GM18502 (cell line): ENCODE measurements at regions not wholly inside any gene's neighbourhood (a gene's known extent, or its start where the extent isn't known, plus 50 kb on each side); places are given as distances from the start of the nearest gene placed in this dataset.

Experiments
- ATAC-seq: cut with Tn5 transposase; IDR thresholded peaks from one replicate; pipeline ENCODE4 v1.9.1; 2021; ENCODE audit warnings: mild to moderate bottlenecking; ENCODE audit not compliant: unreplicated experiment, poor library complexity

DNA sequence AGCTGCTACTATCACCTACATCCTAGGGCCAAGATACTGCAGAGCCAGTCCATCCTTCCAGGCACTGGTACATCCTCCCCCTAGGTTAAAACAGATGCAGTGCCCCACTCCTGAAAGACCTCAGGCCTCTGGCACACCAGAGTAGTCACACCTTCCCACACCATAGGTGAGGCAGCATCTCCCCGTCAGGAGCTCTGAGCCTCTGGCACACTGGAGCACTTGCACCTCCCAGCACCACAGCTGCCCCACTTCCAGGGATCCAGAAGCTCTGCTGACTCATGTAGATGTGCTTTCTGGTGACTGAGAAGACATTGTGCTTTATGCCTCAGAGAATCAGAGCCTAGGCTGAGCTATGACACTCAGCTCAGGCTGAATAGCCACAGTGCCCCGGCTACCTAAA, 138.4 kb upstream of the COL3A1 start:
- ATAC-seq: no peak

DNA sequence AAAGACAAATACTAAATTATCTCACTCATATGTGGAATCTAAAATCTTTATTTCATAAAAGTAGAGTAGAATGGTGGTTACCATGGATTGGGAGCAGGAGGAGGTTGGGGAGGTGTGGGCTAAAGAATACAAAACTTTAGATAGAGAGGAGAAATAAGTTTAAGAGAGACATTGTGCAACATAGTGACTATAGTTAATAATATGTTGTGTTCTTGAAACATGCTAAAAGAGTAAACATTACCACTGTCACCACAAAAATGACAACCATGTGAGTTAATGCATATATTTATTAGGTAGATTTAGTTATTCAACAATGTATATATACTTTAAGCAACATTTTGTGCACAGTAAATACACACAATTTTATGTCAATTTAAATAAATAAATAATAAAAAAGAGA, 128.5 kb upstream of the COL3A1 start:
- ATAC-seq: no peak

DNA sequence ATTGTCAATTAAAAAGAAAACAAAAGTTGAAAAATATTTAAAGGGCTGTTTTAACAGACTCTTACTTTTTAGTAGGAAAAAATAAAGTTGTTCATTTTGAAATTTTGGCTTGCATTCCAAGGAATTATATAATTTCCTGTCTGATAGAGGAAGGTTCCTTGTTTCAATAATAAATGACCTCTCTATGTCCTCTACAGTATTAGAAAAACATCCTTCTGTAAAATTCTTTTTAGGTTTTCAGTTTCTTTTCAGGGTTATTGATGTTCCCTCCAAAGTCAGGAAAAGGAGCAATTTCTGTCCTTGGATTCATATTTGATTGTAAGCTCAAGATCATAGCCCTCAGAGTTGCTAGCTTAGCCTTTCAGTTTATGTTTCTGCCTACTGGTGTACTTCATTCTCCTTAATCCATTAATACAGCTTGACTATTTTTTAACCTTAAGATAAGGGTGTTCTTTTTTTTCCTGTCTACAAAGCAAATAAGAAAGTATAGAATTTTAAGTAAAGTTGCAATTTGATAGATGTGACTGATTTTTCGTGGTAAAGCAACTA, 125.2 kb upstream of the COL3A1 start:
- no peak for ATAC-seq

DNA sequence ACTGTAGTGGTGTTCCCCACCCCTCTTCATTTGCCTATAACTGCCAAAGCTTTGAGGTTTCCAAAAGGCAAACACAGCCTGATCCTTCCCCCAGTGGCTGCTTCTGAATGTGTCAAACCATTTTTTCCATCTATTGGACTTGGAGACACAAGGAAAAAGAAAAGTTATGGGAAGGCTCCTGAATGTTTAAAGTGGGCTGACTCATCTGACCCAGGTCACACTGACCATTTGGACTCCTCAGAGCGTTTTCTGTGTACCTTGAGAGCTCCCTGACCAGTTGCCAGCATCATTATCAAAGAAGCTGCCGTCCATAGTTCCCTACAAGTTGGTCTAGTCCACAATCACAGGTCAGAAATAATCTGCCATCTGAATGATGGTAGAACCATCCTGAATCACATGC, 123.4 kb upstream of the COL3A1 start:
- no peak for ATAC-seq

DNA sequence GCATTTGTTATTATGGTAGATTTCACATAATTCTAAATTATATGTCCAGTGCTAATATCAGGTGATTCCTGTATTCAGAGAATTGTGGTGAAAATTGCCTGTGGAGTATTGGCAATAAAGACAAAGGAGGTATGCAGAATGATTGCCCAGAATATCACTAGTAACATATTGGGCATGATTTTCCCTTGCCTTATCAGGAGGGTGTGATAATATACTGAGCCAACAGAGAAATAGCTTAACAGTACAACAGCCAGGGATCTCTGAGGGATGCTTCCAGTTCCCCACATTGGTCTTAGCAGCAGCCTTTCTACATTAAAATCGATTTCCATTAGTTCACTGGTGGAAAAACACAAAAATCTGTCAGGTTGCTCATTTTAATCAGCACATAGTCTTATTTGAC, 122.9 kb upstream of the COL3A1 start:
- ATAC-seq: no peak

DNA sequence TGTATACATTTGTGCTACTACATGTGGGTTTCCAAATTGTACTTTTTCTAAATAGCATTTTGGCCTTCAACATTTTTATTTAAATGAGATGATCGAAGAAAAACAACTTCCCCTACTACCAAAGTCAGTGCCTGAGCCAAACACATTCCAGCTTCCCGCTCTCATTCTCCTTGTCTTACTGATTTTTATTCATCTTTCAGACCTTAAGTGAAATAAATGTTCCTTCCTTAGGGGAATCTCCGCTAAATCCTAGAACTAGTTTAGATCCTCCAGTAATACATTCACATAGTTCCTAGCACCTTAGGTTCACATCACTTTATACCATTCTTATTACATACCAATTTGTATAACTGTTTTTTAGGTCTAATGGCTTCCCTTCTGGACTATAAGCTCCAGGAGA, 122.3 kb upstream of the COL3A1 start:
- no peak for ATAC-seq

DNA sequence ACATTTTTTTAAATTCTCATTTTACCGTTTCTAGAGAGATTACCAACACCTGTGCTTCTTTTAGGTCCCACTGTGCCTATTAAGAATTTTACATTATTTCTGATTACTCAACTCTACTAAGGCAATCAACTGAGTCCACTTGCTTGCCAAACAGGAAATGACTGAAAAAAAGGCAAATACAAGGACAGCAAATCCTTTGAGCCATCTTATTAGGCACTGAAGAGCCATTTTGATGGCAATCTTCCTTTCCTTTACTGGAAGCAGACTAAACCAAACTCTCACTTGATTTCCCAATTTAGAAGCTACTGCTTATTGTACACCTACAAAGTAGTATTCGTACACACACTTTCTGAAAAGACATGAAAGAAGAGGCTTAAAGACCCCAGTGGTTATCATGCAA, 121.4 kb upstream of the COL3A1 start:
- no peak for ATAC-seq

DNA sequence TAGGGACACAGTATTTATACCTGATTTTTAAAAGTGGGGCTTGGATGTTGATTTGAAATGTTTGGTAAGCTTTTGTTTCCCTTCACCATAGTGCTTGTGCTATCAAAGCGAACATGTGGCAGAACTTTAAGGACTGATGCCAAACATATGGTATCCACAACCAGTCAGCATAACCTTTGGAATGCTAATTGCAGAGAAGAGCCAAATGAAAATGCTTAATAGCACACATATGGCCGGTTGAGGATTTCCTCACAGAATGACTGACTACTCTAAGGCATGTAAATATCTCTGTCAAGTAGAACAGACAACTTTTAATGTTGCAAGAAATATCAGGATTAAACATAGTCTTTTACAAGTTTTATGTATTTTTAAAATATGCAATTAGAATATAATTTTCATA, 120.9 kb upstream of the COL3A1 start:
- ATAC-seq: no peak

DNA sequence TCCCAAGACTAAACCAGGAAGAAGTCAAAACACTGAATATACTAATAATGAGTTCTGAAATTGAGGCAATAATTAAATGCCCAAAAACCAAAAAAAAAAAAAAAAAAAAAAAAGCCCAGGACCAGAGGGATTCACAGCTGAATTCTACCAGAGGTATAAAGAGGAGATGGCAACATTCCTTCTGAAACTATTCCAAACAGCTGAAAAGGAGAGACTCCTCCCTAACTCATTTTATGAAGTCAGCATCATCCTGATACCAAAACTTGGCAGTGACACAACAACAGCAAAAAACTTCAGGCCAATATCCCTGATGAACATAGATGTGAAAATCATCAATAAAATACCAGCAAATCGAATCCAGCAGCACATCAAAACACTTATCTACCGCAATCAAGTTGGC, 108.5 kb upstream of the COL3A1 start:
- ATAC-seq: no peak

DNA sequence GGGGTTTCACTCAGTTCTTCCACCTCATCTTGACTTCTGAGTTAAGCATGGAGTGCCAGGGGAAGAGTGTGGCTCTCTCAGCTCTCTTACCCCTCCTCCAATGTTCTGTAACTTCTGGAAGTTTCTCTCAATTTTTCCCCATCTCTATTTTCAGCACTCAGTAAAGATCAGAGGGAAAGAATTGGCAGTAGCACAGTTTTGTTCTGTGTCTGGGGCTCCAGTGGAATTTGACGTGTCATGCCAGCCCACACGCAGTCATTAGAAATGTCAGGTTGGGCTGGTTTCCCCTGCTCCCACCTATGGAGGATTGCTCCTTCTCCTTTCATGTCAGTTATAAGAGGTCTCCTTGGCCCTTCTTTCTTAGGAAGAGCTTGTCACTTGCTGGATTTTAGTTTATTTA, 104.6 kb upstream of the COL3A1 start:
- ATAC-seq: no peak

DNA sequence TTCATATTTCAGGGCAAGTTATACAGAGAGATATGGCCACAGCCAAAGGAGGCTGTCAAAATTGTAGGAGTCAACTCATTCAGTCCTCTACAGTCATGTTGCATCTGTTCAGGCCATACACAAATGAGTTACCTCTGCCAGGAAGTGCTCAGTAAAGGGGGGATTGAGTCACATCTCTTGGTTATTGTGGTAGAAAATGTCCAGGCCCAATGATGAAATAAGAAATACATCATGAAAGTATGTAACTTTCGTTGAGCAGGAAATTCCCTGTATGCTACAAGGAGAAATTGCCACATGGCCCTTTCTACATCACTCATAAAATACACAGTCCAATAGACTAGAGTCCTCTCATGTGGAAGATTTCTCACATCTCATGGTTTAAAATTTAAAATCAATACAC, 103.9 kb upstream of the COL3A1 start:
- no peak for ATAC-seq

DNA sequence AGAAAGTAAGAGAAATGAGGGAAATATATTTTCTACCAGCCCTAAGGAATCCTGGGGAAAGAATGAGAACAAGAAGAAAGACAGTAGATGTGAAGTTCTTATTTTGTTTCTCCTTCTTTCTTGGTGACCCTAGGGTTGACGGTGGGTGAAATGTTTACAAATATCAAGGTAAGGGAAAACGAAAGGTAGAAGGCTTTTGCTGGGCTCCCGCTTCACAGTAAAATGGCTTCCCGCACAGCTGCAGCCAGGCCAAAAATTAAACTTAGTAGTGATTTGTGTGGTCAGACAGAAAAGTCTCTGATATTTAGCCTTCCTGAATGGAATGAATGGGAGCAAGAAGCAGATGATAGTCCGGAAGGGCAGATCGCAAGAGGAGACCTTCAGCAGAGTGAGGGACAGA, 99.1 kb upstream of the COL3A1 start:
- ATAC-seq: no peak

DNA sequence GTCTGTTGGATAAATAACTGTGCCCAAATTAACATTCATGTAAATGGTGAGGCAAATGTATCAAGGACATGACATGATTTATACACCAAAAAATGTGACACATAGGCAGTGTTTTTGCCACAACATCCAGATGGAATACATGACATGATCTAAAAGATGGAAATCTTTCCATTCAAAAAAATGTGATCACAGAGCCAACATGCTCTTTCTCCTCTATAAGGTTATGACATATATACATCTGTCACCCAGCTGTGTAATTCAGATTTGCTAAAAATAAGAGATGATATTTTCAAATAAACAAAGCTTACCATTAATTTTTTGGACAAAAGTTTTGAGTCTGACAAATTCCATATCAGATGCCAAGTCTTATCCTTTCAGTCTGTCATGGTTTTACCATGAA, 95.5 kb upstream of the COL3A1 start:
- no peak for ATAC-seq

DNA sequence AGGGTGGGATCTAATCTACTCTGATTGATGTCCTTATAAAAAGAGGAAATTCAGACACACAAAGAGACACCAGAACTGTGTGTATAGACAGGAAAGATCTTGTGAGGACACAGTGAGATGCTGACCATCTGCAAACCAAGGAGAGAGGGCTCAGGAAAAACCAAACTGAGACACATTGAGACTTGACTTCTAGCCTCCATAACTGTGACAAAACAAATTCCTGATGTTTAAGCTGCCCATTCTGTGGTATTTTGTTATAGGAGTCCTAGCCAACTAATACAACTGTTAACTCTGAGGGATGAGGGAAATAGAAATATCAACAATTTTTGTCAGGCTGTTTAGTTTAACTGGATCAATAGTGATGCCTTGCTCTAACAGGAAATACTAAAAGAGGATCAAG, 93.4 kb upstream of the COL3A1 start:
- no peak for ATAC-seq

DNA sequence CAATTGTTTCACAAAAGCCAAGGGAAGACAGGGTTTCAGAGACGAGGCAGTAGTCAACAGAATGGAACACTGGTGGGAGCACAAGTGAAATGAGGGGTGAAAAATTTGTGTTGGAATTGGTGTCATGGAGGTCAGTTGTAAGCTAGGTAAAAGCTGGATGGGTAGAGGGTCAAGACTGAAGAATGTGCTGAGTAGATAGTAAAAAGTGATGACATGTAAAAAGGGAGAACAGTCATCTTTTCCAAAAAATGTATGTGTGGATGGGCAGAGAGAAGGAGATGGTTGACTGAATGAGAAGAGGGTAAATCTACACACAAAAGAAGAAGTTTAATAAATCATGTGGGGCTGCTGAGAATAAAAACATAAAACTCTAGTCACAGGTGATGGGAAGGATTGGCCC, 92.7 kb upstream of the COL3A1 start:
- ATAC-seq: no peak

DNA sequence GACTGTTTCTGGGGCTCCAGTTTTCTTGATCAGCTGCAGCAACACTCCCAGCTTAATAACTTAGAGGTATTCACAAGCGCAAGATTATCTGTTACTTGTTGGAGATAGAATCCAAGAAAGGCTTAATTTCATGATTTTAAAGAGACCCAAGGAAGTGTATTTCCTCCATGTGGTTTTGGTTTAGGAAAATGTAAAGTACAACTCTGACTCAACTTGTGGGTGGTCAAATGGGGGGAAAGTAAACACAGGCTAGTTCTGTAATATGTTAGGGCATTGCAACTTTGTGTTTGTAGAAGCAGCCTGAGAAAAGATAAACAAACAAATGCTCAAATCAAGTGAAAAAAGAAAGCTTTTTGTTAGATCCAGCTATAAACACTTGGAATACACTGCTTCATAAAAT, 90.1 kb upstream of the COL3A1 start:
- ATAC-seq: no peak

DNA sequence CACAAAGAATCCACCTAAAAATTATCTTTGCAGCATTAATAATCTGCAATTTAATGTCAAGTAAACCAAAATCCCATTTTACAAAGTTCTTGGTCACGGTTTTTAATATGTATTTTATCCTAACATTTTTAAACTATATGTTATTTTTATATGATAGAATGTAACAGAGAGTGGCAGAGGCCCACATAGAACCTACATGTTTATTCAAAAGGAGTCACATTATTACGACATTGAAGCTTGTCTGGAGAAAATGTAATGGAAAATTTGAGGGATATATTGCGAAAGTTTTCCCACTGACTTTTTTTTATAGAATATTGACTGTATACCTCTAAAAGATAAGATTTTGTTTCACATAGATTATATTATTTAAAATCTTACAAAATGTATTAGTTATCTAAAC, 89.7 kb upstream of the COL3A1 start:
- ATAC-seq: no peak

DNA sequence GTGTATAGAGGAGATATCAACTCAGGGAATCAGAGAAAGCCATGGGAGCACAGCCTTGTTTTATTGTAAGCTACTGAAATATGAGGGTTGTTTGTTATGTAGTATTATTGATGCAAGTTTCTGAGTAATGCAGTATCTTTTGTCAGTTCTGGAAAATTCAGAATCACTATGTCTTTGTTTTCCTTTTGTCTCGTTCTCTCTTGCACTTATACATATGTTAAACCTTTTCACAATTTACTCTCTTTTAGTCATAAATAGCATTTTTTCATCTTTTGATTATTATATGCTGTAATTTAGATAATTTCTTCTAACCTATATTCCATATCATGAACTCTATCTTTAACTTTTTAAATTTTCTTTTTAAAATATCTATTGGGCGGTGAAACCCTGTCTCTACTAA, 85.0 kb upstream of the COL3A1 start:
- no peak for ATAC-seq

DNA sequence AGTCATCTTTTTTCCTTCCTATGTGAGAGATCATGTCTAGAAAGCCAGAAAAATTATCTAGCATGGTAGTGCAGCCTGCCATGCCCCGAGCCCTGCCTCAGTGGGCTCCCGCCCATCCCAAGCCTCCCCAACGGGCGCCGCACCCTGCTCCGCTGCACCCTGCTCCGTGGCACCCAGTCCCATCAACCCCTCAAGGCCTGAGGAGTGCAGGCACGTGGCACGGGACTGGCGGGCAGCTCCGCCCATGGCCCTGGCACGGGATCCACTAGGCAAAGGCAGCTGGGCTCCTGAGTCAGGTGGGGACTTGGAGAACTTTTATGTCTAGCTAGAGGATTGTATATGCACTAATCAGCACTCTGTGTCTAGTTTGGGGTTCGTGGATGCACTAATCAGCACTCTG, 83.4 kb upstream of the COL3A1 start:
- no peak for ATAC-seq

DNA sequence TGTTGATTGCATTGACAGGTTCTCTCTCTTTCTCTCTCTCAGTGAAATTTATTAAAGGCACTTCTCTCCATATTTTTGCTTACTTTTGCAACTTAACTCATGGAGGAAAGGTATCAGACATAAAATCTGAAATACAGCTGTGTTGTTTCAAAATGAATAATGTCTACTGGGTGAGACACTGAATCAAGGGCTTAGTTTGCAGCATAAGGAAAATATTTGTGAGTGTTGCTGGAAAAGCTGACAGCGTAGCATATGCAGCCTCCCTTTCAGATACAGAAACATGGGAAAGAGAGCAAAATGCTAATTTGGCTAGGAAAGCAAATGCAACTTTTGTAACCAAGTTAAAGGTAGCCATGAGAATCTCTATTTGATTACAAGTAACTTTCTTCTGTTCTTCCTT, 81.5 kb upstream of the COL3A1 start:
- no peak for ATAC-seq

DNA sequence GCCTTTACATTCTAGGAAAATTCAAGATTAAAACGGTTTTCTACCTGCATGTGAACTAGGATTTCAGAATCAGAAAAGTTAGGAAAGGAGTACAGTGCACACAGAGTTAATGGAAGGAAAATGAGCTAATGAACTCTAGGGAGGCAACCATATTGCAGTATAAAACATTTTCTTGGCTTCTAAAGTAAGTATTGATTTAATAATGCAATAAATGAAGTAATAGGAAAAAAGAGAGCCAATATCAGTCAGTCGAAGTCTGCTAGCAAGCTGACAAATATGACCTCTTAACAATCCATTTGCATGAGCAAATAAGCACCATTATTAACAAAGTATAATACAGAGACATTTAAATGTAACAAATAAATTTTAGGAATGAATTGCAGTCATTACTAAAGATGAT, 80.2 kb upstream of the COL3A1 start:
- no peak for ATAC-seq

DNA sequence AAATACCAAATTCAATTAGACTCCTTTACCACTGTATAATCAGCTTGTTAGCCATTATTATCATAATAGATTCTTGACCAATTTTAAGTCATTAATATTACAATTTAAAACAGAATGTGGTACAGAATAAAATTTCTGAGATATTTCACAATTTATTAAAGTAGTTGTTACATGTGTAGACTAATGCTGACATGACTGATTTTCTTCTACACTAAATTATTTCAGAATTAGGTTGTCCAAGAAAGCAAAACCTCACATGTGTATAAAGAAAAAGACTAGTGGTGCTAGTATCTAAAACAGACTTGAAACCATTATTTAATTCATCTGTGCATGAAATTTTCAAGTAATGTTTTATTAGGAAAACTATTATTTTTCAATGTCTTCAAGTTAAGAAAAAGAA, 79.2 kb upstream of the COL3A1 start:
- ATAC-seq: no peak

DNA sequence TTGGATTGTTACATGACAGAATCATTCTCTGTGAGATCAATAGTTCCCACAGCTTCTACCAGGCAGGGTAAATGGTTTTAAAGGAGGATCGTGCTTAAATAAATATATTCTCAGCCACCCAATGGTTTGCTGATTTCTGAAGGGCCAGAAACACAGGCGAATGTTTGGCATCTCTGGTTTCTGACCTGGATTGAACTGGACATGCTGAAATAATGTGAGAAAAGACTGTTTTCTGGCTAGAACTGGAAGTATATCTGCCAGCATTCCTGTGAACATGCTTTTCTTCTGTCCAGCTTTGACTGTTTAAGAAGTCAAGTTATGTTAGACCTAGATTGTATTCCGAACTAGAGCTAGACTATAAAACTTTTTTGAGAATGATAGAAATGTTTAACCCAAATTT, 77.1 kb upstream of the COL3A1 start:
- ATAC-seq: no peak
